NCI-H2029 treated with DMSO at 0.1 percent for 48 hours (cell line): ENCODE measurements at regions not wholly inside any gene's neighbourhood (a gene's known extent, or its start where the extent isn't known, plus 50 kb on each side); places are given as distances from the start of the nearest gene placed in this dataset.

Experiments
- DNase-seq: peaks from one replicate; lab custom pipeline; 2025; lab: John Stamatoyannopoulos, UW

GRCh38 chr15:62986948-62987347 lies 55.6 kb upstream of the TPM1 start:
- DNase-seq: no peak

GRCh38 chr15:62988701-62989100 lies 53.8 kb upstream of the TPM1 start:
- DNase-seq: no peak

GRCh38 chr15:62989366-62990055 lies 53.0 kb upstream of the TPM1 start:
- no peak for DNase-seq

GRCh38 chr15:62991698-62992097 lies 50.8 kb upstream of the TPM1 start:
- DNase-seq: no peak

GRCh38 chr15:62992302-62992701 lies 50.2 kb upstream of the TPM1 start:
- DNase-seq: no peak
